ENCODE measurements at regions not wholly inside any gene's neighbourhood (a gene's known extent, or its start where the extent isn't known, plus 50 kb on each side); places are given as distances from the start of the nearest gene placed in this dataset.

DNA sequence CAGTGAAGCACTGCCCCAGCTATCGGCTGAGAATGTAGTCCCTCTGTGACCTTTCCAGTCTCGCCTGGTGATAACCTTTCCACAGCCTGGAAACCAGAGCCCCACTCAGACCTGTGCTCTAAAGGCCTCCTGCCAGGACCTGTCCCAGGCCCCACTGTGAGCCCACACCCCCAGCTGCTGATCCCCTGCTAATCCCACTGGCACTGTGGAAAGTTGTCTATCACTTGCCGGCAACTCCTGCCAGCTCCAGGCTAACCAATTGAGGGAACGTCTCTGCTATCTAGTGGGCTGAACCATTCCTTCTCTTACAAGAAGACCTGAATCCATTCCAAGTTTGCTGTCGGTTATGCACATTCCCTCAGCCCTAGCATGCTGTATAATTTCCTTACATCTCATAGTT, 328.2 kb downstream of the FAM181B start:
- TF ChIP-seq, protein P1, sequence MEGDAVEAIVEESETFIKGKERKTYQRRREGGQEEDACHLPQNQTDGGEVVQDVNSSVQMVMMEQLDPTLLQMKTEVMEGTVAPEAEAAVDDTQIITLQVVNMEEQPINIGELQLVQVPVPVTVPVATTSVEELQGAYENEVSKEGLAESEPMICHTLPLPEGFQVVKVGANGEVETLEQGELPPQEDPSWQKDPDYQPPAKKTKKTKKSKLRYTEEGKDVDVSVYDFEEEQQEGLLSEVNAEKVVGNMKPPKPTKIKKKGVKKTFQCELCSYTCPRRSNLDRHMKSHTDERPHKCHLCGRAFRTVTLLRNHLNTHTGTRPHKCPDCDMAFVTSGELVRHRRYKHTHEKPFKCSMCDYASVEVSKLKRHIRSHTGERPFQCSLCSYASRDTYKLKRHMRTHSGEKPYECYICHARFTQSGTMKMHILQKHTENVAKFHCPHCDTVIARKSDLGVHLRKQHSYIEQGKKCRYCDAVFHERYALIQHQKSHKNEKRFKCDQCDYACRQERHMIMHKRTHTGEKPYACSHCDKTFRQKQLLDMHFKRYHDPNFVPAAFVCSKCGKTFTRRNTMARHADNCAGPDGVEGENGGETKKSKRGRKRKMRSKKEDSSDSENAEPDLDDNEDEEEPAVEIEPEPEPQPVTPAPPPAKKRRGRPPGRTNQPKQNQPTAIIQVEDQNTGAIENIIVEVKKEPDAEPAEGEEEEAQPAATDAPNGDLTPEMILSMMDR (conservative IDR thresholded peaks at IDR 0.05; ENCODE audit: low read depth, low read length) = no peak
- no peak for TF ChIP-seq EZH2phosphoT487 (IDR thresholded peaks at IDR 0.05; ENCODE audit: borderline replicate concordance, low read length)
- no peak for TF ChIP-seq EZH2 (IDR thresholded peaks at IDR 0.05; ENCODE audit: low read length, unreplicated experiment)

Data from PC-3 (cell line).